Pancreas (tissue), 10 donors: ENCODE measurements at regions not wholly inside any gene's neighbourhood (a gene's known extent, or its start where the extent isn't known, plus 50 kb on each side); places are given as distances from the start of the nearest gene placed in this dataset.
"Not testable (repeated sequence)": the region's sequence is repeated elsewhere in the genome, so short reads cannot be mapped to it uniquely, and the experiment has no call there.

ENCODE experiments used
- ATAC-seq, 4 donors: fragments of 200-7000 bp; cut with Tn5 transposase; one replicate each; pipeline versions ENCODE4 v1.8.0 to v1.9.1; 2020; ENCODE audit warnings: mild to moderate bottlenecking in 4 of 4, moderate library complexity in 4 of 4
- DNase-seq, 6 donors: peaks; one replicate each; pipeline ENCODE4 v3.0.0-alpha.2; 2020
- FAIRE-seq: peaks from 2 replicates; lab custom pipeline; 2012; peaks lifted over from hg19 to GRCh38; lab: Jason Lieb, UNC
- H3K27ac ChIP-seq, 4 donors: fragments of 200-600 bp; sonication (generic); 1 replicate in 3 of 4; 2 replicates in 1 of 4; pipeline versions ENCODE4 v1.5.0 to v1.8.0; 2020
- H3K27me3 ChIP-seq, 4 donors: fragments of 200-600 bp; one replicate each; pipeline ENCODE4 v1.8.0; 2021
- H3K36me3 ChIP-seq, 3 donors: fragments of 200-600 bp; sonication (generic) in 1 of 3; one replicate each; pipeline versions ENCODE4 v1.5.0 to v1.8.0; 2020 to 2021
- H3K4me1 ChIP-seq, 3 donors: fragments of 200-600 bp; one replicate each; pipeline ENCODE4 v1.8.0; 2021
- H3K4me3 ChIP-seq, 4 donors: fragments of 200-600 bp; sonication (generic) in 2 of 4; one replicate each; pipeline versions ENCODE4 v1.5.0 to v1.8.0; 2020 to 2021
- H3K9me3 ChIP-seq, 4 donors: fragments of 200-600 bp; one replicate each; pipeline ENCODE4 v1.8.0; 2021
- WGBS, 2 donors: extraction: QIAGEN DNeasy Blood & Tissue Kit; methylation state at CpG; one replicate each; pipeline ENCODE4 v1.1.7; 2013; 5-methylcytosine and 5-hydroxymethylcytosine counted together
- intact Hi-C, 3 donors: fragments of 100-400 bp; cut with DNase I; formaldehyde crosslinking; loops; one replicate each; pipeline versions ENCODE4 v1.11.1 to v1.14.2; 2022
- TF ChIP-seq, protein P1 (sequence below), 4 donors: fragments of 200-600 bp; sonication (generic) in 3 of 4; IDR thresholded peaks; one replicate each; pipeline versions ENCODE4 v1.5.0 to v1.8.0; 2021; ENCODE audit warnings: antibody characterized with exemption in 4 of 4
- donor health status: healthy with polysubstance abuse.
- donor health status: DM: no; HTN: no; CAD: no; lungs with moderate emphysema.
- donor health status: DM: no; HTN: no; CAD: no.
- donor health status: control.
- donor health status: control.
- donor health status: Bipolar disorder and iron deficiency.
- donor health status: DM: yes; HTN: yes; CAD: no.
- donor health status: DM: no; HTN: no; CAD: no.
- donor health status: DM: no; HTN: no; CAD: no.
- donor health status: DM: yes; HTN: yes; CAD: no.

DNA sequence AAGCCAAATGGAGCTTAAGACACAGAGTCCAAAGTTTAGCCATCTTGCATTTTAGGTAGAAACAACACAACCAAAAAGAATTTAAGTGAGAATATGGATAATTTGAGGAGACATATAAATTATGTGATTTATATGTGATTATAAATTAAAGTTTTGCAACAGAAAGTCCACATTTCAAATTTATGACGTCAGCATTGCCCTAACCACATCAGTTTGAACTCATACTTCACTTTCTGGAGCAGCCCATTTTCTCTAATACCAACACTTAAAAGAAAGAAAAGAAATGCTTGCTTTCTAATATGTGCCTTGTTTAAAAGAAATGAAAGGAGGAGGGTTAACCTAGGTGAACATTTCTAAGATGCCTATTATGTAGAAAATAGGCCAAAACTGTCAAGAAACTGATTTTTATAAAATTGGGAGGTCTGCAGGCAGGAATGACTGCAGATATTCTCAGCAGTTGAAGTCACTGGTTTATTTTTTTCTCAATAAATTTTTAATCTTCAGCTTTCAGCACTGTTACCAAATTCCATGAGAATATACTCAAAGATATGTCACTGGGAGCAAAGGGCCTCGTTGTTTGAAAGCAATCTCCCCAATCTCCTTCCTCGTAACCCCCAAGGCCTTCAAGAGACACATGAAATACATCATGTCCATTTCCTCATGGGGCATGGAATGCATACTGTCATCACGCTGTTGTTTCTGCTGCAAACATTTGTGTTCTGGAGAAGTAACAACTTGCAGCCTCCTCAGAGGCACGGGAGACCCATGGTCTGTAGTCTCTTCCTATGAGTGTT is 137.8 kb downstream of the SOD2 start:
- FAIRE-seq (no peak), ATAC-seq (no peak), DNase-seq (no peak)
- H3K27ac ChIP-seq: no peak overlapping the region
- H3K4me1 ChIP-seq: no peaks in the 10 kb centered on the region
- intact Hi-C loops: no loop called here
- TF ChIP-seq, protein P1, sequence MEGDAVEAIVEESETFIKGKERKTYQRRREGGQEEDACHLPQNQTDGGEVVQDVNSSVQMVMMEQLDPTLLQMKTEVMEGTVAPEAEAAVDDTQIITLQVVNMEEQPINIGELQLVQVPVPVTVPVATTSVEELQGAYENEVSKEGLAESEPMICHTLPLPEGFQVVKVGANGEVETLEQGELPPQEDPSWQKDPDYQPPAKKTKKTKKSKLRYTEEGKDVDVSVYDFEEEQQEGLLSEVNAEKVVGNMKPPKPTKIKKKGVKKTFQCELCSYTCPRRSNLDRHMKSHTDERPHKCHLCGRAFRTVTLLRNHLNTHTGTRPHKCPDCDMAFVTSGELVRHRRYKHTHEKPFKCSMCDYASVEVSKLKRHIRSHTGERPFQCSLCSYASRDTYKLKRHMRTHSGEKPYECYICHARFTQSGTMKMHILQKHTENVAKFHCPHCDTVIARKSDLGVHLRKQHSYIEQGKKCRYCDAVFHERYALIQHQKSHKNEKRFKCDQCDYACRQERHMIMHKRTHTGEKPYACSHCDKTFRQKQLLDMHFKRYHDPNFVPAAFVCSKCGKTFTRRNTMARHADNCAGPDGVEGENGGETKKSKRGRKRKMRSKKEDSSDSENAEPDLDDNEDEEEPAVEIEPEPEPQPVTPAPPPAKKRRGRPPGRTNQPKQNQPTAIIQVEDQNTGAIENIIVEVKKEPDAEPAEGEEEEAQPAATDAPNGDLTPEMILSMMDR (IDR thresholded peaks at IDR 0.05): no peak
- no peaks in the 10 kb centered on the region for H3K9me3 ChIP-seq
- H3K27me3 ChIP-seq: no peaks in the 10 kb centered on the region
- 56 to 63% methylated on average over 5 of the region's 5 CpGs for WGBS, 2 donors
- H3K36me3 ChIP-seq: no peaks in the 10 kb centered on the region
- no peak overlapping the region for H3K4me3 ChIP-seq

DNA sequence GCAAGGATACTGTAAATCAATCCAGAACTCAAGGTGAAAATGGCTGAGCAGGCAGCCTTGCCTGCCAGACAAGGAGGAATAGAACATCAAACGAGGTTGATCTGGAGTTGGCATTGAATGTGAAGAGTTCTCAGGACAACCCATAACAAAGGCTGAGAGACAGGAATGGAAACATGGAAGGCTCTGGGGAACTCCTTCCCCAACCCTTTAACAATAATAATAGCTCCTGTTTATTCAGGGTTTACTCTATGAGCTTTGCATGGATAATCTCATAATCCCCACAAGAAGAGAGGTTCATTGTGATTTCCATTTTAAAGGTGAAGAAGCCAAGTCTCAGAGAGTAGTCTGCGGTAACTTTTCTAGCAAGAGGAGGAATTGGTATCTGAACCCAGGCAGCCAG is 151.7 kb downstream of the SOD2 start:
- Histone ChIP-seq H3K4me1 (no peaks in the 10 kb centered on the region), H3K27me3 (no peaks in the 10 kb centered on the region), H3K27ac (no peak overlapping the region), H3K4me3 (no peak overlapping the region), H3K9me3 (no peaks in the 10 kb centered on the region), H3K36me3 (no peaks in the 10 kb centered on the region)
- DNase-seq (no peak), FAIRE-seq (no peak), ATAC-seq (no peak)
- WGBS, 2 donors: 56 to 61% methylated on average over 2 of the region's 2 CpGs
- intact Hi-C loops: no loop called here
- TF ChIP-seq, protein P1 (IDR thresholded peaks at IDR 0.05): no peak

DNA sequence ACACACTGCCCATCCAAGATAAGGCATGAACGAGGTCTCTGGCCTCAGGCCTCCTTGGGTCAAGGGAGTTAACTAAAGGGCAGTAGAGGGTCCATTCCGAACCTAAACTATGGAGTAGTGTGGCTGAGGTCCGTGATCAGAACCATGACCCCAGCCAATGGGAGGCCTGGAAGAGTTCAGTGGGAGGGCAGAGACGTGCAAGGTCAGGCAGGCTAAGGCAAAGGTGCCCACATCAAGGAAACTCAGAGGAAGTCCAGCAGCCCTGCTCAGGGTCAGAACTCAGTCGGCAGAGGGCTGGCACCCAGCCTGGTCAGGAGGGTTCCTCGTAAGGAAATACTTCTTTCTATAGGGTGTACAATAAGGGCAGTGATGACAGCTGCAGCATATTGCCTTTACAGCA is 152.2 kb downstream of the SOD2 start:
- WGBS, 2 donors: 48 to 69% methylated on average over 6 of the region's 6 CpGs
- intact Hi-C loops: no loop called here
- Histone ChIP-seq H3K9me3 (no peaks in the 10 kb centered on the region), H3K36me3 (no peaks in the 10 kb centered on the region), H3K4me1 (no peaks in the 10 kb centered on the region), H3K4me3 (no peak overlapping the region), H3K27me3 (no peaks in the 10 kb centered on the region), H3K27ac (no peak overlapping the region)
- no peak for ATAC-seq
- TF ChIP-seq, protein P1 (IDR thresholded peaks at IDR 0.05): no peak
- no peak for DNase-seq
- FAIRE-seq: no peak

DNA sequence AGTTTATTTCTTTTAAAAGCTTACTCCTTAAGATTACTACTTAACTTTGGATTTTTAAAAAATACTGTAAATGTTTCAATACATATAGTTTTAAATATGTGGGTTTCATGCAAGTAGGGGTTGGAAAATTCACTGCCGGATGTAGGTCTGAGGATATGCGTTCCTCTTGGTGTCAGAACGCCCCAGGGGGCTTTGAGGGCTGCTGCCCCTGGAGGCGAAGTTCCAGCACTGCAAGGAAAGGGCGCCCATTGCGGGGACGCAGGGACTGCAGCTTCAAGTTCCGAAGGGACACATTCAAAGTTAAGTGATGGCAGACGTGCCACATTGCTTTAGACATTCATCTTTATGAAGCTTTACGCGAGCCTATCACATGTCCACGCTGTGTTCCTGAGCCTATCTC is 152.9 kb downstream of the SOD2 start:
- no peak overlapping the region for H3K27ac ChIP-seq
- TF ChIP-seq, protein P1 (IDR thresholded peaks at IDR 0.05): no peak
- H3K4me3 ChIP-seq: no peak overlapping the region
- H3K4me1 ChIP-seq: no peaks in the 10 kb centered on the region
- H3K27me3 ChIP-seq: no peaks in the 10 kb centered on the region
- no peak for DNase-seq
- intact Hi-C loops: no loop called here
- 30 to 35% methylated on average over 12 of the region's 12 CpGs for WGBS, 2 donors
- no peaks in the 10 kb centered on the region for H3K36me3 ChIP-seq
- no peaks in the 10 kb centered on the region for H3K9me3 ChIP-seq
- no peak for FAIRE-seq
- ATAC-seq: no peak

DNA sequence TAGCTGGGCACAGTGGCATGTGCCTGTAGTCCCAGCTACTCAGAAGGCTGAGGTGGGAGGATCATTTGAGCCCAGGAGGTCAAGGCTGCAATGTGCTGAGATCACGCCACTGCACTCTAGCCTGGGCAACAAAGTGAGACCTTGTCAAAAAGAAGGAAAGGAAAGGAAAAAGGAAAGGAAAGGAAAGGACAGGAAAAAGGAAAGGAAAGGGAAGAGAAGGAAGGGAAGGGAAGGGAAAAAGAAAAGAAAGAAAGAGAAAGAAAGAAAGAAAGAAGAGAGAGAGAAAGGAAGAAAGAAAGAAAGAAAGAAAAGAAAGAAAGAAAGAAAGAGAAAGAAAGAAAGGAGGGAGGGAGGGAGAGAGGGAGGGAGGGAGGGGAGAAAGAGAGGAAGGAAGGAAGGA is 155.0 kb downstream of the SOD2 start:
- H3K4me1 ChIP-seq, intact Hi-C loops, ATAC-seq, DNase-seq, H3K27me3 ChIP-seq, H3K9me3 ChIP-seq, FAIRE-seq, H3K36me3 ChIP-seq, H3K4me3 ChIP-seq, H3K27ac ChIP-seq: not testable (repeated sequence)
- 81 to 83% methylated on average over 1 of the region's 1 CpG for WGBS, 2 donors
